H1 (cell line): ENCODE measurements at regions not wholly inside any gene's neighbourhood (a gene's known extent, or its start where the extent isn't known, plus 50 kb on each side); places are given as distances from the start of the nearest gene placed in this dataset.

ENCODE experiments used
- CTCF ChIA-PET: fragments of 300-600 bp; sonication (Branson Sonifier 250); formaldehyde crosslinking; loops from one replicate; lab custom pipeline; 2021; ENCODE audit not compliant: partially characterized antibody; lab: Charles Lee
- POLR2A ChIA-PET: fragments of 300-600 bp; sonication (Branson Sonifier 250); formaldehyde crosslinking; loops from one replicate; lab custom pipeline; 2021; ENCODE audit warnings: inconsistent platforms; ENCODE audit not compliant: partially characterized antibody; lab: Charles Lee
- DNase-seq, 2 experiments: peaks; one replicate each; pipeline versions ENCODE4 v3.0.0 to v3.0.0-alpha.2; 2010 to 2022; ENCODE audit warnings: low spot score in 2 of 2, low read depth in 1 of 2, mixed read lengths in 1 of 2
- FAIRE-seq: peaks from 2 replicates; lab custom pipeline; 2011; peaks lifted over from hg19 to GRCh38; lab: Jason Lieb, UNC
- H2AFZ ChIP-seq: 2 replicates; pipeline ENCODE4 v1.8.1; 2012; ENCODE audit warnings: low read length, inconsistent platforms
- H2AK5ac ChIP-seq: 2 replicates; pipeline ENCODE4 v1.6.1; 2013; ENCODE audit warnings: low read depth, low read length
- H2BK120ac ChIP-seq: replicated peaks from 2 replicates; pipeline ENCODE3; 2013; ENCODE audit warnings: low read depth, low read length, inconsistent platforms
- H2BK12ac ChIP-seq: 2 replicates; pipeline ENCODE4 v1.6.1; 2013; ENCODE audit warnings: low read depth, low read length
- H2BK15ac ChIP-seq: 2 replicates; pipeline ENCODE4 v1.6.1; 2013; ENCODE audit warnings: low read length
- H2BK20ac ChIP-seq: 2 replicates; pipeline ENCODE4 v1.6.1; 2013; ENCODE audit warnings: low read length
- H2BK5ac ChIP-seq: 2 replicates; pipeline ENCODE4 v1.6.1; 2013; ENCODE audit warnings: low read depth, low read length
- H3K14ac ChIP-seq: 2 replicates; pipeline ENCODE4 v1.6.1; 2013; ENCODE audit warnings: inconsistent platforms; ENCODE audit not compliant: insufficient read length
- H3K18ac ChIP-seq: 2 replicates; pipeline ENCODE4 v1.6.1; 2013; ENCODE audit warnings: low read length; ENCODE audit errors: extremely low read depth
- H3K23ac ChIP-seq: 2 replicates; pipeline ENCODE4 v1.6.1; 2013; ENCODE audit warnings: inconsistent platforms; ENCODE audit not compliant: insufficient read length
- H3K23me2 ChIP-seq: 2 replicates; pipeline ENCODE4 v1.6.1; 2013; ENCODE audit warnings: low read depth, low read length
- H3K27ac ChIP-seq: 2 replicates; pipeline ENCODE4 v1.6.1; 2011; ENCODE audit warnings: low read depth, low read length, inconsistent platforms
- H3K27me3 ChIP-seq, 4 experiments: replicated peaks in 1 of 4; 1 replicate in 1 of 4; 2 replicates in 3 of 4; pipeline versions ENCODE4 v1.6.1 to v1.8.1; 2011 to 2013; ENCODE audit warnings: low read length in 3 of 4, mild to moderate bottlenecking in 3 of 4, inconsistent platforms in 2 of 4, mixed read lengths in 2 of 4, moderate library complexity in 1 of 4; ENCODE audit not compliant: control insufficient read depth in 3 of 4, insufficient read depth in 3 of 4; ENCODE audit errors: extremely low read depth in 1 of 4
- H3K36me3 ChIP-seq, 4 experiments: 2 replicates each; pipeline versions ENCODE4 v1.6.1 to v1.8.1; 2011 to 2013; ENCODE audit warnings: mild to moderate bottlenecking in 4 of 4, low read length in 3 of 4, moderate library complexity in 2 of 4, control low read depth in 1 of 4, inconsistent platforms in 1 of 4; ENCODE audit not compliant: insufficient read depth in 4 of 4, control insufficient read depth in 2 of 4
- H3K4ac ChIP-seq: replicated peaks from 2 replicates; pipeline ENCODE3; 2013; ENCODE audit warnings: low read length, low read depth, mixed read lengths, inconsistent platforms; ENCODE audit not compliant: insufficient read length
- H3K4me1 ChIP-seq, 4 experiments: replicated peaks in 1 of 4; 1 replicate in 1 of 4; 2 replicates in 3 of 4; pipeline versions ENCODE4 v1.6.1 to v1.8.1; 2011 to 2013; ENCODE audit warnings: low read length in 3 of 4, inconsistent platforms in 2 of 4, mixed read lengths in 1 of 4; ENCODE audit not compliant: insufficient read depth in 4 of 4, control insufficient read depth in 3 of 4
- H3K4me2 ChIP-seq, 2 experiments: 2 replicates each; pipeline versions ENCODE4 v1.6.1 to v1.8.1; 2011 to 2013; ENCODE audit warnings: low read depth in 2 of 2, low read length in 2 of 2, control low read depth in 1 of 2, inconsistent platforms in 1 of 2, mild to moderate bottlenecking in 1 of 2; ENCODE audit not compliant: insufficient read depth in 1 of 2
- H3K4me3 ChIP-seq, 4 experiments: fragments of 200-600, 300-600 bp in 1 of 4; sonication (generic), shearing (Covaris generic), sonication (Bioruptor Twin) in 1 of 4; 2 replicates each; pipeline versions ENCODE4 v1.5.1 to v1.8.1; 2011 to 2016; ENCODE audit warnings: low read length in 4 of 4, low read depth in 3 of 4, control low read depth in 2 of 4, inconsistent platforms in 2 of 4, mild to moderate bottlenecking in 2 of 4, mixed read lengths in 1 of 4, moderate library complexity in 1 of 4; ENCODE audit not compliant: insufficient read depth in 2 of 4; ENCODE audit errors: extremely low read depth in 1 of 4
- H3K56ac ChIP-seq: replicated peaks from 2 replicates; pipeline ENCODE3; 2013; ENCODE audit warnings: low read depth, mild to moderate bottlenecking, mixed read lengths, low read length, inconsistent platforms; ENCODE audit not compliant: insufficient read length
- H3K79me1 ChIP-seq: 2 replicates; pipeline ENCODE4 v1.6.1; 2013; ENCODE audit warnings: low read depth, low read length, control low read depth
- H3K79me2 ChIP-seq, 2 experiments: 2 replicates each; pipeline versions ENCODE4 v1.6.1 to v1.8.1; 2012 to 2013; ENCODE audit warnings: low read length in 2 of 2, mild to moderate bottlenecking in 2 of 2, inconsistent platforms in 1 of 2; ENCODE audit not compliant: insufficient read depth in 2 of 2, control insufficient read depth in 1 of 2
- H3K9ac ChIP-seq, 4 experiments: replicated peaks in 1 of 4; 1 replicate in 1 of 4; 2 replicates in 3 of 4; pipeline versions ENCODE4 v1.6.1 to v1.8.1; 2011 to 2013; ENCODE audit warnings: low read depth in 3 of 4, low read length in 3 of 4, control low read depth in 2 of 4, mild to moderate bottlenecking in 2 of 4, moderate library complexity in 2 of 4, inconsistent platforms in 1 of 4; ENCODE audit errors: extremely low read depth in 1 of 4
- H3K9me3 ChIP-seq, 2 experiments: 2 replicates each; pipeline versions ENCODE4 v1.6.1 to v1.8.1; 2012 to 2013; ENCODE audit warnings: mild to moderate bottlenecking in 2 of 2, moderate library complexity in 2 of 2, control low read depth in 1 of 2, inconsistent platforms in 1 of 2, low read depth in 1 of 2, low read length in 1 of 2, mixed read lengths in 1 of 2; ENCODE audit not compliant: insufficient read depth in 2 of 2
- H4K20me1 ChIP-seq, 2 experiments: replicated peaks in 1 of 2; 2 replicates each; pipeline versions ENCODE3 to v1.8.1; 2011 to 2013; ENCODE audit warnings: inconsistent platforms in 2 of 2, low read length in 2 of 2, mild to moderate bottlenecking in 1 of 2; ENCODE audit not compliant: insufficient read depth in 2 of 2, control insufficient read depth in 1 of 2
- H4K5ac ChIP-seq: 2 replicates; pipeline ENCODE4 v1.6.1; 2013; ENCODE audit warnings: low read length, low read depth, mixed read lengths, inconsistent platforms; ENCODE audit not compliant: insufficient read length
- H4K8ac ChIP-seq: 2 replicates; pipeline ENCODE4 v1.8.0; 2013; ENCODE audit warnings: mild to moderate bottlenecking, moderate library complexity, low read length, inconsistent platforms; ENCODE audit not compliant: insufficient read depth; ENCODE audit errors: extremely low read depth
- H4K91ac ChIP-seq: replicated peaks from 2 replicates; pipeline ENCODE3; 2013; ENCODE audit warnings: low read length, mixed read lengths, inconsistent platforms; ENCODE audit not compliant: insufficient read length
- CBX5 ChIP-seq: fragments of 300-800, 300-1000 bp; sonication (generic); IDR thresholded peaks from 2 replicates; pipeline ENCODE4 v1.7.1; 2016; ENCODE audit warnings: antibody characterized with exemption, low read length, low read depth
- CBX8 ChIP-seq: fragments of 300-800, 300-1000 bp; sonication (generic); IDR thresholded peaks from 2 replicates; pipeline ENCODE4 v1.7.1; 2016; ENCODE audit warnings: low read depth, low read length, borderline replicate concordance
- CREB1 ChIP-seq: IDR thresholded peaks from 2 replicates; pipeline ENCODE4 v1.6.1; 2012; ENCODE audit warnings: inconsistent platforms
- JUN ChIP-seq: IDR thresholded peaks from 2 replicates; pipeline ENCODE4 v1.6.1; 2011; ENCODE audit warnings: low read depth, mild to moderate bottlenecking, improper control_type of control experiment, low read length
- MAFK ChIP-seq: IDR thresholded peaks from 2 replicates; pipeline ENCODE4 v1.6.1; 2012; ENCODE audit warnings: low read depth, mild to moderate bottlenecking, improper control_type of control experiment, low read length
- NANOG ChIP-seq: IDR thresholded peaks from 2 replicates; pipeline ENCODE4 v1.6.1; 2011; ENCODE audit warnings: low read length, low read depth, mild to moderate bottlenecking, inconsistent platforms; ENCODE audit not compliant: insufficient read depth, poor library complexity, severe bottlenecking
- PHF8 ChIP-seq: fragments of 200-600 bp; sonication (generic); conservative IDR thresholded peaks from 2 replicates; pipeline ENCODE4 v1.7.1; 2012; ENCODE audit warnings: low read depth, mild to moderate bottlenecking, inconsistent platforms, low read length, moderate library complexity
- RFX5 ChIP-seq: IDR thresholded peaks from 2 replicates; pipeline ENCODE4 v1.6.1; 2011; ENCODE audit warnings: low read depth, low read length, improper control_type of control experiment, borderline replicate concordance
- RNF2 ChIP-seq: fragments of 200-900, 300-1000 bp; sonication (generic); IDR thresholded peaks from 2 replicates; pipeline ENCODE4 v1.7.1; 2016; ENCODE audit warnings: borderline replicate concordance, low read depth, mild to moderate bottlenecking, antibody characterized with exemption, low read length; ENCODE audit not compliant: poor library complexity, severe bottlenecking; ENCODE audit errors: missing control alignments
- SIX5 ChIP-seq: IDR thresholded peaks from 2 replicates; pipeline ENCODE4 v1.6.1; 2011; ENCODE audit warnings: mild to moderate bottlenecking, low read depth, low read length
- SP2 ChIP-seq: IDR thresholded peaks from 2 replicates; pipeline ENCODE4 v1.6.1; 2012; ENCODE audit warnings: mild to moderate bottlenecking, low read length, inconsistent platforms
- SP4 ChIP-seq: IDR thresholded peaks from 2 replicates; pipeline ENCODE4 v1.6.1; 2012; ENCODE audit warnings: low read length, inconsistent platforms
- SRF ChIP-seq: IDR thresholded peaks from 2 replicates; pipeline ENCODE4 v1.6.1; 2011; ENCODE audit warnings: mild to moderate bottlenecking, low read depth, low read length, moderate library complexity
- SUZ12 ChIP-seq: fragments of 200-600 bp; sonication (generic); IDR thresholded peaks from 2 replicates; pipeline ENCODE4 v1.6.1; 2012; ENCODE audit warnings: mild to moderate bottlenecking, inconsistent platforms, low read length, moderate library complexity, mixed read lengths
- TAF1 ChIP-seq: IDR thresholded peaks from 2 replicates; pipeline ENCODE4 v1.6.1; 2011; ENCODE audit warnings: mild to moderate bottlenecking, low read depth, low read length
- TAF7 ChIP-seq: optimal IDR thresholded peaks from 2 replicates; pipeline ENCODE3; 2011; ENCODE audit warnings: low read depth, mild to moderate bottlenecking, inconsistent platforms, low read length, moderate library complexity, borderline replicate concordance
- whole genome bisulfite sequencing, 2 experiments: shearing (Covaris generic) in 1 of 2; methylation state at CpG; one replicate each; pipeline versions ENCODE4 v1.1.6 to v1.1.7; 2013 to 2015; ENCODE audit warnings: low lambda C conversion rate in 2 of 2, mixed read lengths in 2 of 2, inconsistent platforms in 1 of 2, low coverage in 1 of 2, missing lambda C conversion rate in 1 of 2; ENCODE audit not compliant: insufficient replicate concordance in 2 of 2, insufficient coverage in 1 of 2, insufficient read length in 1 of 2; ENCODE audit errors: extremely low coverage in 1 of 2, missing lambda C conversion rate in 1 of 2; 5-methylcytosine and 5-hydroxymethylcytosine counted together

DNA sequence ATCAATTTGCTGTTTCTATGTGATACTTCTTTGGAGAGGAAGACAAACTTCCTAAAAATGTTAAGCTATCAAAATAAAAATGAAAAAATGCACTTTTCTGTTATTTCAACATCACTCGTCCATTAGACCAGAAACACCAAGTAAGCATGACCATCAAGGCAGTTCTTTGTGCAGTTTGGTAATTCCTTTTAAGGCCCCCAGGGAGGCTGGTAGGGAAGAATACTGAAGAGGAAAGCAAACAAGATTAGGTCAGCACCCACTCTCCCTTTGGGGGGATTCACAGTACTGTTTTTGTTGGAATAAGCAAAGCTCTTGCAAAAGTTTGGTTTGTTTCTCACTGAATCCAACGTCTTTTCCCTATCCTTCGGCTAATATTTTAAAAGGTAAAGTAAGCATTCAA is 206.8 kb upstream of the SLC35B3 start:
- POLR2A ChIA-PET: no interaction called here
- no peak overlapping the region for H2BK12ac ChIP-seq
- no peak overlapping the region for H3K18ac ChIP-seq
- CTCF ChIA-PET: interaction anchor here (0.5 to 1.6 kb wide), 2 partner anchors 12 to 63 kb away, joined by 3 to 5 read pairs; no protein-coding TSS in a partner anchor
- H3K79me2 ChIP-seq: no peaks in the 10 kb centered on the region
- H4K8ac ChIP-seq: no peak overlapping the region
- DNase-seq (no peak), FAIRE-seq (no peak)
- H3K27me3 ChIP-seq: no peaks in the 10 kb centered on the region
- H3K4ac ChIP-seq: no peak overlapping the region
- no peaks in the 10 kb centered on the region for H4K20me1 ChIP-seq
- no peak overlapping the region for H4K91ac ChIP-seq
- no peak overlapping the region for H4K5ac ChIP-seq
- no peaks in the 10 kb centered on the region for H3K4me1 ChIP-seq
- H2BK20ac ChIP-seq: no peak overlapping the region
- H2AK5ac ChIP-seq: no peak overlapping the region
- H3K14ac ChIP-seq: no peak overlapping the region
- no peaks in the 10 kb centered on the region for H3K36me3 ChIP-seq
- no peak overlapping the region for H3K23ac ChIP-seq
- H3K4me3 ChIP-seq: no peak overlapping the region
- H3K79me1 ChIP-seq: no peaks in the 10 kb centered on the region
- 0 out of 4 replicates have a peak, but pooled peaks cover 0 to 9% of the 10 kb centered on the region in 2 experiments for H3K9me3 ChIP-seq
- no peak overlapping the region for H3K4me2 ChIP-seq
- 96% methylated on average over 3 of the region's 3 CpGs; no CpG with 5 or more reads in 1 of the 2 experiments for WGBS, 2 experiments
- H3K56ac ChIP-seq: no peak overlapping the region
- no peak overlapping the region for H2AFZ ChIP-seq
- H3K27ac ChIP-seq: no peak overlapping the region
- H2BK120ac ChIP-seq: no peak overlapping the region
- H2BK15ac ChIP-seq: no peak overlapping the region
- no peaks in the 10 kb centered on the region for H3K23me2 ChIP-seq
- H2BK5ac ChIP-seq: no peak overlapping the region
- H3K9ac ChIP-seq: no peak overlapping the region
- TF ChIP-seq MAFK (no peak), RNF2 (no peak), PHF8 (no peak), SRF (no peak), TAF1 (no peak), CREB1 (no peak), SIX5 (no peak), SP4 (no peak), CBX5 (no peak), RFX5 (no peak), NANOG (no peak), SP2 (no peak), SUZ12 (no peak), TAF7 (no peak), JUN (no peak), CBX8 (no peak)
